Activated gamma-delta T cell treated with anti-CD3 and anti-CD28 coated beads, Interleukin-2, amount 50 U/mL, for 16 hours (primary cell): ENCODE measurements at regions not wholly inside any gene's neighbourhood (a gene's known extent, or its start where the extent isn't known, plus 50 kb on each side); places are given as distances from the start of the nearest gene placed in this dataset.
"Not testable (repeated sequence)": the region's sequence is repeated elsewhere in the genome, so short reads cannot be mapped to it uniquely, and the experiment has no call there.

Experiments
- DNase-seq: peaks from one replicate; pipeline ENCODE4 v3.0.0-alpha.2; 2020; ENCODE audit warnings: low read depth

- no peak for DNase-seq
Measured at GRCh38 chr5:158058208-158059120, 199.5 kb upstream of the CLINT1 start.

- no peak for DNase-seq
Measured at GRCh38 chr5:158056130-158056825, 197.3 kb upstream of the CLINT1 start.

GRCh38 chr5:158055111-158055501 lies 196.2 kb upstream of the CLINT1 start:
- no peak for DNase-seq

GRCh38 chr5:158054223-158055110 lies 195.5 kb upstream of the CLINT1 start:
- no peak for DNase-seq

GRCh38 chr5:158051036-158051435 lies 192.1 kb upstream of the CLINT1 start:
- DNase-seq, result no peak

- no peak for DNase-seq
Measured at GRCh38 chr5:158050421-158050820, 191.5 kb upstream of the CLINT1 start.

- no peak for DNase-seq
Measured at GRCh38 chr5:158049459-158049858, 190.5 kb upstream of the CLINT1 start.

- DNase-seq, result no peak
Measured at GRCh38 chr5:158045696-158046095, 186.8 kb upstream of the CLINT1 start.

- DNase-seq, result no peak
Measured at GRCh38 chr5:158039911-158040347, 181.0 kb upstream of the CLINT1 start.

GRCh38 chr5:158039441-158039840 lies 180.5 kb upstream of the CLINT1 start:
- no peak for DNase-seq

- not testable (repeated sequence) for DNase-seq
Measured at GRCh38 chr5:158036983-158037595, 178.1 kb upstream of the CLINT1 start.

GRCh38 chr5:158034586-158034985 lies 175.6 kb upstream of the CLINT1 start:
- DNase-seq, result not testable (repeated sequence)

- no peak for DNase-seq
Measured at GRCh38 chr5:158033724-158034123, 174.8 kb upstream of the CLINT1 start.

GRCh38 chr5:158033076-158033475 lies 174.1 kb upstream of the CLINT1 start:
- no peak for DNase-seq

- no peak for DNase-seq
Measured at GRCh38 chr5:158032246-158032645, 173.3 kb upstream of the CLINT1 start.

GRCh38 chr5:158027806-158028775 lies 169.1 kb upstream of the CLINT1 start:
- DNase-seq, result no peak

- no peak for DNase-seq
Measured at GRCh38 chr5:158026304-158027031, 167.5 kb upstream of the CLINT1 start.

- no peak for DNase-seq
Measured at GRCh38 chr5:158023266-158023665, 164.3 kb upstream of the CLINT1 start.

GRCh38 chr5:158022837-158023236 lies 163.9 kb upstream of the CLINT1 start:
- no peak for DNase-seq

GRCh38 chr5:158022393-158022792 lies 163.4 kb upstream of the CLINT1 start:
- no peak for DNase-seq
